ENCODE measurements at regions not wholly inside any gene's neighbourhood (a gene's known extent, or its start where the extent isn't known, plus 50 kb on each side); places are given as distances from the start of the nearest gene placed in this dataset.

- no peak for ATAC-seq
- no peaks in the 10 kb centered on the region for H3K36me3 Mint-ChIP-seq (ENCODE audit: low read depth)
Measured at GRCh38 chr9:13759551-13759950, 480.1 kb upstream of the MPDZ start.

DNA sequence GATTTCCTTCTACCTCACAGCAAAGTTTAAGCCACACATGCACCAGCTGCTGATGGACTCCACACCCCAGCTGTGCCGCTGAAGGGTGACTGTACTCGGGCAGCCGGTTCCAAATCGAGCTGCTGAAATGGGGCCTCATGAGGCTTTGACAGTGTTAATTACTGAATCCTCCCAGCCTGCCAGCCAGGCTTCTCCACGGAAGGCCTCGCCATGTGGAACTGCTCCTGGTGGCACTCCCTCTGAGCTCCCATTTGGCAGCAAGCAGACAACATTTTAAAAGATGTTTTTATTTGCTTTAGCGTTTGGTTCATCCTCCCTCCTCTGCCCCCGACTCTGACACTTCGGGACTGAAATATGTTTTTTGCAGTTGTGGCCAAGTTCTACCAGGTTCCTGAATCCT, 479.4 kb upstream of the MPDZ start:
- H3K27me3 Mint-ChIP-seq = no peaks in the 10 kb centered on the region
- no peak overlapping the region for H3K27ac Mint-ChIP-seq
- ATAC-seq = no peak
- no peaks in the 10 kb centered on the region for H3K4me1 Mint-ChIP-seq
- no peak for DNase-seq
- H3K36me3 Mint-ChIP-seq (ENCODE audit: low read depth) = no peaks in the 10 kb centered on the region
- H3K9me3 ChIP-seq (ENCODE audit: control insufficient read depth, low read length, poor library complexity, severe bottlenecking) = no peaks in the 10 kb centered on the region
- no peak overlapping the region for H3K4me3 Mint-ChIP-seq

More at GRCh38 chr9:13759551-13759950, 480.1 kb upstream of the MPDZ start:
- Mint-ChIP-seq H3K4me1 (no peaks in the 10 kb centered on the region), H3K27me3 (no peaks in the 10 kb centered on the region), H3K27ac (no peak overlapping the region), H3K4me3 (no peak overlapping the region)
- DNase-seq = no peak
- H3K9me3 ChIP-seq (ENCODE audit: control insufficient read depth, low read length, poor library complexity, severe bottlenecking) = no peaks in the 10 kb centered on the region

- no peak for DNase-seq
- ATAC-seq = no peak
- no peak overlapping the region for H3K27ac Mint-ChIP-seq
- H3K9me3 ChIP-seq (ENCODE audit: control insufficient read depth, low read length, poor library complexity, severe bottlenecking) = no peaks in the 10 kb centered on the region
- H3K4me3 Mint-ChIP-seq = no peak overlapping the region
- no peaks in the 10 kb centered on the region for H3K36me3 Mint-ChIP-seq (ENCODE audit: low read depth)
- no peaks in the 10 kb centered on the region for H3K27me3 Mint-ChIP-seq
- H3K4me1 Mint-ChIP-seq = no peaks in the 10 kb centered on the region
Measured at GRCh38 chr9:13756943-13757342, 477.5 kb upstream of the MPDZ start.

GRCh38 chr9:13755551-13755950, 476.1 kb upstream of the MPDZ start:
- H3K9me3 ChIP-seq (ENCODE audit: control insufficient read depth, low read length, poor library complexity, severe bottlenecking) = no peaks in the 10 kb centered on the region
- no peak overlapping the region for H3K4me3 Mint-ChIP-seq
- no peaks in the 10 kb centered on the region for H3K27me3 Mint-ChIP-seq
- no peak for ATAC-seq
- H3K27ac Mint-ChIP-seq = no peak overlapping the region
- H3K36me3 Mint-ChIP-seq (ENCODE audit: low read depth) = no peaks in the 10 kb centered on the region
- H3K4me1 Mint-ChIP-seq = no peaks in the 10 kb centered on the region
- no peak for DNase-seq

DNA sequence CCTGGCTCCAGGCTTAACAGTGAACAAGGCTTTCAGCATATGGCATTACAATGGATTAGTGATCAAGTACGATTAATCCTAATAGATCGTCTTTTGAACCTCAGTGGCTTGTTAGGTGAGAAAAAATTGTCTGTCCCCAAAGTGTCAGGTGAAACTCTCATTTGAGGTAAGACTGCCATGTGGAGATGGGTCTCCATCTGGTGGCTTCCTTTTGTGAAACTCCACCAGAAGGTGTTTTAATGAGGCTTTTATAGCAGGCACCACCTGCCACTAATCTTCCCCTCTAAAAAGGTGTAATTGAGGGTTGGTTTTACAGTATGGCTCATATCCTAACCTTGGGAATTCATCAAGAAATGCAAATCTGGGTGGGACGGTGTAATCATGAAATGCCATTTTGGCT, 471.1 kb upstream of the MPDZ start:
- Mint-ChIP-seq H3K4me1 (no peaks in the 10 kb centered on the region), H3K36me3 (ENCODE audit: low read depth) (no peaks in the 10 kb centered on the region), H3K4me3 (no peak overlapping the region), H3K27ac (no peak overlapping the region), H3K27me3 (no peaks in the 10 kb centered on the region)
- DNase-seq (no peak), ATAC-seq (no peak)
- no peaks in the 10 kb centered on the region for H3K9me3 ChIP-seq (ENCODE audit: control insufficient read depth, low read length, poor library complexity, severe bottlenecking)

- no peaks in the 10 kb centered on the region for H3K9me3 ChIP-seq (ENCODE audit: control insufficient read depth, low read length, poor library complexity, severe bottlenecking)
- Mint-ChIP-seq H3K27me3 (no peaks in the 10 kb centered on the region), H3K27ac (no peak overlapping the region), H3K36me3 (ENCODE audit: low read depth) (no peaks in the 10 kb centered on the region), H3K4me3 (no peak overlapping the region), H3K4me1 (no peaks in the 10 kb centered on the region)
- ATAC-seq (no peak), DNase-seq (no peak)
Measured at GRCh38 chr9:13750061-13750460, 470.6 kb upstream of the MPDZ start.

GRCh38 chr9:13746876-13747275, 467.4 kb upstream of the MPDZ start:
- H3K4me1 Mint-ChIP-seq = no peaks in the 10 kb centered on the region
- no peaks in the 10 kb centered on the region for H3K27me3 Mint-ChIP-seq
- H3K9me3 ChIP-seq (ENCODE audit: control insufficient read depth, low read length, poor library complexity, severe bottlenecking) = no peaks in the 10 kb centered on the region
- H3K27ac Mint-ChIP-seq = no peak overlapping the region
- ATAC-seq (no peak), DNase-seq (no peak)
- H3K4me3 Mint-ChIP-seq = no peak overlapping the region
- no peaks in the 10 kb centered on the region for H3K36me3 Mint-ChIP-seq (ENCODE audit: low read depth)

- Mint-ChIP-seq H3K4me3 (no peak overlapping the region), H3K27ac (no peak overlapping the region)
- ATAC-seq = no peak
Measured at GRCh38 chr9:13744261-13744901, 464.9 kb upstream of the MPDZ start.

GRCh38 chr9:13737885-13738284, 458.4 kb upstream of the MPDZ start:
- no peaks in the 10 kb centered on the region for H3K4me1 Mint-ChIP-seq
- no peak overlapping the region for H3K4me3 Mint-ChIP-seq
- no peak overlapping the region for H3K27ac Mint-ChIP-seq
- no peaks in the 10 kb centered on the region for H3K36me3 Mint-ChIP-seq (ENCODE audit: low read depth)
- DNase-seq (no peak), ATAC-seq (no peak)
- H3K27me3 Mint-ChIP-seq = no peaks in the 10 kb centered on the region
- H3K9me3 ChIP-seq (ENCODE audit: control insufficient read depth, low read length, poor library complexity, severe bottlenecking) = no peaks in the 10 kb centered on the region

More at GRCh38 chr9:13744261-13744901, 464.9 kb upstream of the MPDZ start:
- DNase-seq = no peak
- H3K36me3 Mint-ChIP-seq (ENCODE audit: low read depth) = no peaks in the 10 kb centered on the region
- H3K9me3 ChIP-seq (ENCODE audit: control insufficient read depth, low read length, poor library complexity, severe bottlenecking) = no peaks in the 10 kb centered on the region
- H3K4me1 Mint-ChIP-seq = no peaks in the 10 kb centered on the region
- no peaks in the 10 kb centered on the region for H3K27me3 Mint-ChIP-seq

GRCh38 chr9:13735181-13735580, 455.7 kb upstream of the MPDZ start:
- H3K4me3 Mint-ChIP-seq = no peak overlapping the region
- no peak overlapping the region for H3K27ac Mint-ChIP-seq
- no peaks in the 10 kb centered on the region for H3K36me3 Mint-ChIP-seq (ENCODE audit: low read depth)
- DNase-seq (no peak), ATAC-seq (no peak)
- H3K4me1 Mint-ChIP-seq = no peaks in the 10 kb centered on the region
- H3K9me3 ChIP-seq (ENCODE audit: control insufficient read depth, low read length, poor library complexity, severe bottlenecking) = no peaks in the 10 kb centered on the region
- H3K27me3 Mint-ChIP-seq = no peaks in the 10 kb centered on the region

GRCh38 chr9:13734601-13735000, 455.1 kb upstream of the MPDZ start:
- H3K27me3 Mint-ChIP-seq = no peaks in the 10 kb centered on the region
- H3K4me1 Mint-ChIP-seq = no peaks in the 10 kb centered on the region
- no peak for DNase-seq
- no peak for ATAC-seq
- H3K27ac Mint-ChIP-seq = no peak overlapping the region
- H3K4me3 Mint-ChIP-seq = no peak overlapping the region
- no peaks in the 10 kb centered on the region for H3K9me3 ChIP-seq (ENCODE audit: control insufficient read depth, low read length, poor library complexity, severe bottlenecking)
- H3K36me3 Mint-ChIP-seq (ENCODE audit: low read depth) = no peaks in the 10 kb centered on the region

DNA sequence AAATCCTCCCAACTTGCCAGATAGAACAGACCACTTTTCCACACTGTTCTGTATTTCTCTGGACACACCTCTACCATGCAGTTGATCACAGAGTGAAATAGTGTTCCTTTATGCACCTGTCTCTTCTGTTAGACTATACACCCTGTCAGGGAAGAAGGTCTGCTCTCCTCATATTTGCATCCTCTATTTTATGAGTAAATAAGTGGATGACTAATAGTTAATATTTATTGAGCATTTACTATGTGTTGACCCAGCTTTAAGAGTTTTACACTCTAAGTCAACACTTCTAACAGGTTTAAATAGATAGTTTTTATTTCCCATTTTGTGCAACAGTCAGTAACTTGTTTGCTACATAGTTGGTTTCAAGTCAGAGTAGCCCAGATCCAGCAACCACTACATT, 452.8 kb upstream of the MPDZ start:
- Mint-ChIP-seq H3K27ac (no peak overlapping the region), H3K36me3 (ENCODE audit: low read depth) (no peaks in the 10 kb centered on the region), H3K4me3 (no peak overlapping the region), H3K27me3 (no peaks in the 10 kb centered on the region), H3K4me1 (no peaks in the 10 kb centered on the region)
- H3K9me3 ChIP-seq (ENCODE audit: control insufficient read depth, low read length, poor library complexity, severe bottlenecking) = no peaks in the 10 kb centered on the region
- DNase-seq = no peak
- no peak for ATAC-seq

GRCh38 chr9:13731637-13732036, 452.1 kb upstream of the MPDZ start:
- H3K4me1 Mint-ChIP-seq = no peaks in the 10 kb centered on the region
- ATAC-seq = no peak
- H3K36me3 Mint-ChIP-seq (ENCODE audit: low read depth) = no peaks in the 10 kb centered on the region
- H3K9me3 ChIP-seq (ENCODE audit: control insufficient read depth, low read length, poor library complexity, severe bottlenecking) = no peaks in the 10 kb centered on the region
- H3K4me3 Mint-ChIP-seq = no peak overlapping the region
- H3K27me3 Mint-ChIP-seq = no peaks in the 10 kb centered on the region
- no peak overlapping the region for H3K27ac Mint-ChIP-seq
- no peak for DNase-seq

GRCh38 chr9:13729955-13730354, 450.5 kb upstream of the MPDZ start:
- Mint-ChIP-seq H3K27ac (no peak overlapping the region), H3K36me3 (ENCODE audit: low read depth) (no peaks in the 10 kb centered on the region), H3K4me3 (no peak overlapping the region), H3K4me1 (no peaks in the 10 kb centered on the region), H3K27me3 (no peaks in the 10 kb centered on the region)
- ATAC-seq (no peak), DNase-seq (no peak)
- H3K9me3 ChIP-seq (ENCODE audit: control insufficient read depth, low read length, poor library complexity, severe bottlenecking) = no peaks in the 10 kb centered on the region
